ENCODE measurements at regions not wholly inside any gene's neighbourhood (a gene's known extent, or its start where the extent isn't known, plus 50 kb on each side); places are given as distances from the start of the nearest gene placed in this dataset.
A peak's percentile ranks its signal among the peaks of the same experiment; 100 is the strongest.

GRCh38 chr6:8279041-8279805 is 156.1 kb downstream of the SLC35B3 start:
- peak; percentile 91 for DNase-seq (ENCODE audit: low read depth)
- in situ Hi-C loops (cut with HindIII; ENCODE audit: low pct_unique_long_range_greater_than_20kb, low sequenced_read_pairs), result no loop called here

GRCh38 chr6:8278562-8278961 is 156.8 kb downstream of the SLC35B3 start:
- DNase-seq (ENCODE audit: low read depth), result peak; percentile 12
- in situ Hi-C loops (cut with HindIII; ENCODE audit: low pct_unique_long_range_greater_than_20kb, low sequenced_read_pairs), result no loop called here

GRCh38 chr6:8277769-8278168 is 157.6 kb downstream of the SLC35B3 start:
- no peak for DNase-seq (ENCODE audit: low read depth)
- in situ Hi-C loops (cut with HindIII; ENCODE audit: low pct_unique_long_range_greater_than_20kb, low sequenced_read_pairs), result no loop called here

- DNase-seq (ENCODE audit: low read depth), result no peak
- in situ Hi-C loops (cut with HindIII; ENCODE audit: low pct_unique_long_range_greater_than_20kb, low sequenced_read_pairs), result no loop called here
Measured at GRCh38 chr6:8276148-8276547, 159.2 kb downstream of the SLC35B3 start.

DNA sequence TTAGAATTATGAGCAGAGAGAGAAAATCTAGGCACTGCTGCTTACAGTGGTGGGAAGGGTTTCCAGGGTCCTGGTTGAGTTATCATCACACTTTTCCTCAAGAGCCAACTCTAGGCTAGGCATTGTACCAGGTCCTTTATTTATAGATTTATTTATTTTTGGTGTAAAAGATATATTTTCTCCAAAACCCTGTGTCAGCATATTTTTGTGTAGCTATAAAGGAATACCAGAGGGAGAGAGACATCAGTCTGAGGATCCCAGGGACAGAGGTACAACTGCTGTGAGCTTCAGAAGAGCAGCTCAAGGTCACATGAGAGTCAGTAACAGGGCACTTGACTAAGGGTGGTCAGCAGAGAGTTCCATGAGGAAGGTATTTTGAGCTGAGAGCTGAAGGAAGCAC is 159.7 kb downstream of the SLC35B3 start:
- in situ Hi-C loops (cut with HindIII; ENCODE audit: low pct_unique_long_range_greater_than_20kb, low sequenced_read_pairs), result no loop called here

GRCh38 chr6:8274226-8274625 is 161.1 kb downstream of the SLC35B3 start:
- no peak for DNase-seq (ENCODE audit: low read depth)
- in situ Hi-C loops (cut with HindIII; ENCODE audit: low pct_unique_long_range_greater_than_20kb, low sequenced_read_pairs), result no loop called here

More for the DNA sequence above, 159.7 kb downstream of the SLC35B3 start:
- no peak for DNase-seq (ENCODE audit: low read depth)

DNA sequence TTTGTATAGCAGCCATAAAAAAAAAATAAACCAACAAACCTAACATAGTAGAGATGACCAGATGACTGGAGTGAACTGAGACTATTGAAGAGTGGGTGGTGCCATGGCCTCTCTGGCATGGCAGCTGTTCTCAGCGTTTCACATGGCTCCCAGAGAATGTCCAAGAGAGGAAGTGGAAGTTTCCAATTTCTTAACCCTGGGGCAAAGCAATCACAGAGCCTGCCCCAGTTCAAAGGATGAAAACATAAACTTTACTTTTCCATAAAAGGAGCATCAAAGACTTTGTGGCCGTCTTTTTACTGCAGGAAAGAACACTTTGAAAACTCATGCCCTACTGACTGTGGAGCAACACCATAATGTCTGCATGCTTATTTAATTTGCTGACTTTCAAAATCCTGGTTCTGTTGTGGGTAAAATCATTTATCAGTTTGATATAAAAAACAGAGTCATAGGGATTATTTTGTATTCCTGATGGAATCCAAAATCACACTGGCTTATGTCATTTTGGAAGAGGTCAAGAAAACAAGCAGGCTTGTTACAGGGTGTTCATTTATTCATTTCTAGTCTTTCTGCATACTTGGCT is 165.4 kb downstream of the SLC35B3 start:
- DNase-seq (ENCODE audit: low read depth), result no peak
- in situ Hi-C loops (cut with HindIII; ENCODE audit: low pct_unique_long_range_greater_than_20kb, low sequenced_read_pairs), result no loop called here

- no peak for DNase-seq (ENCODE audit: low read depth)
- in situ Hi-C loops (cut with HindIII; ENCODE audit: low pct_unique_long_range_greater_than_20kb, low sequenced_read_pairs), result no loop called here
Measured at GRCh38 chr6:8269094-8269493, 166.3 kb downstream of the SLC35B3 start.

DNA sequence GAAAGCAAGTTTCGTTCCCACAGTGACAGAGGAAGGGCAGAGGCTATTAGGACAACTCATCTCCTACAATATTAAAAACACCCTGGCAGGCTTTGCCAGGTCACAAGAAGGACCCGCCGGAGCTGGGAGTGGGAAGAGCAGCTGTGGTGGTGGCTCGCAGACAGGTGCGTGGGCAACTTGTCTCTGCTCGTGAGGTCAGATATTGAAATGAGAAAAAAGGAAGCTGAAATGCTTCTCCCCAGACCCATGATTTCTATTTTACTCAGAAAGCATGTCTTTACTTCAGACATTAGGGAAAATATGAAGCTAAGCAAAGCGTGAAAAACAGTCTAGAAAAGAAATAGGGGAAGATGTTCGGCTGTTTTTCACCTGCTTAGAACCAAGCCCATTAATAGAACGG is 166.3 kb upstream of the EEF1E1 start:
- in situ Hi-C loops (cut with HindIII; ENCODE audit: low pct_unique_long_range_greater_than_20kb, low sequenced_read_pairs), result no loop called here
- DNase-seq (ENCODE audit: low read depth), result no peak

DNA sequence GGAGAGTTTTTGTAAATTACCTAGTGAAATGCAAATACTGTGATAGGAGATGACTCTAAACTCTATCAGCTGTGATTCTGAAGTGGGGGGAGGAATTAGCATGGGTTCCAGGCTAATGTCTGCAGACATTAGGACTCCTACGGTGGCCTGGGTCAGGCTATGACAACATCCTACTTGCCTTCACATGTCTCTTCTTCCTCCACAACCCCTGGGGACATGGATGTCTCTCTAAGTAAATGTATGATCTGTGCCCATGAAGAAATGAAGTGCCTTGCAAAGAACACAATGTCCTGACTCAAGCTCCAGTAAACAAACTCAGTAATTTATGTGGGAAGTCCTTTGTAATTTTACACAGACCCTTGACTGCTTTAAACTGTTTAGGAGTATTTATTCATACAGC is 165.8 kb upstream of the EEF1E1 start:
- in situ Hi-C loops (cut with HindIII; ENCODE audit: low pct_unique_long_range_greater_than_20kb, low sequenced_read_pairs), result no loop called here
- no peak for DNase-seq (ENCODE audit: low read depth)

DNA sequence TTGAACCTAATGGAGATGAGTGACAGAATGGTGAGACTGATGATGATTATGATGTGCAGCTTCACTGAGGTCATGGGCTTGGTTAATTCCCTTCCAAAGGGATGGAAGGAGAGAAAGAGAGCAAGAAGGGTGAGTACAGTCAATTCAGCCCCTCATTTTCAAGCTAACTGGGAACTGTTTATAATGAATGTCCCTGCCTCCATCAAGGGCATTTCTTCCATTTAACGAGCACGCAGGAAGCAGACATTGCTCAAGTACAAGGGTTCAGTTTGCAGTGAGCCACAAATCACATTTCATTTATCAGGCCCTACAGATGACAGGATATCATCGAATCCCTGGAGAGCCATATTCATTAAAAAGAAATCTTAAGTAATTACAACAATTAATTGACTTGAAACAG is 158.3 kb upstream of the EEF1E1 start:
- DNase-seq (ENCODE audit: low read depth), result no peak
- in situ Hi-C loops (cut with HindIII; ENCODE audit: low pct_unique_long_range_greater_than_20kb, low sequenced_read_pairs), result no loop called here

GRCh38 chr6:8246403-8246802 is 144.1 kb upstream of the EEF1E1 start:
- in situ Hi-C loops (cut with HindIII; ENCODE audit: low pct_unique_long_range_greater_than_20kb, low sequenced_read_pairs), result no loop called here
- no peak for DNase-seq (ENCODE audit: low read depth)

DNA sequence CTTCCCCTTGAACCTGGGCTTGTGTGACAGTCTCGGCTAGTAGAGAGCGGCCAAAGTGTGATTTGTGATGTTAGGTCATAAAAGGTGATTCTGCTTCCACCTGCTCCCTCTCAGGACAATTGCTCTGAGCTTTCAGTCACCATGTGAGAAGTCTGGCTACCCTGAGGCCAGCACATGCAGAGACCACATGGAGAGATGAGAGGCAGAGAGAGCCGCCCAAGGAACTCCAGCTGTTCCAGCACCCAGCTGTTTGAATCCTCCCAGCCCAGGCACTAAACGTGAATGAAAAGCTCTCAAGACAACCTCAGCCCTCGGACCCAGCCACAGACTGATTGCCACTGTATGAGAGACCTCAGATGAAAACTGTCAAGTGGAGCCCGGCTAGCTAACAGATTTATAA is 143.4 kb upstream of the EEF1E1 start:
- no peak for DNase-seq (ENCODE audit: low read depth)
- in situ Hi-C loops (cut with HindIII; ENCODE audit: low pct_unique_long_range_greater_than_20kb, low sequenced_read_pairs), result no loop called here

GRCh38 chr6:8243475-8243874 is 141.1 kb upstream of the EEF1E1 start:
- peak; percentile 64 for DNase-seq (ENCODE audit: low read depth)
- in situ Hi-C loops (cut with HindIII; ENCODE audit: low pct_unique_long_range_greater_than_20kb, low sequenced_read_pairs), result no loop called here

DNA sequence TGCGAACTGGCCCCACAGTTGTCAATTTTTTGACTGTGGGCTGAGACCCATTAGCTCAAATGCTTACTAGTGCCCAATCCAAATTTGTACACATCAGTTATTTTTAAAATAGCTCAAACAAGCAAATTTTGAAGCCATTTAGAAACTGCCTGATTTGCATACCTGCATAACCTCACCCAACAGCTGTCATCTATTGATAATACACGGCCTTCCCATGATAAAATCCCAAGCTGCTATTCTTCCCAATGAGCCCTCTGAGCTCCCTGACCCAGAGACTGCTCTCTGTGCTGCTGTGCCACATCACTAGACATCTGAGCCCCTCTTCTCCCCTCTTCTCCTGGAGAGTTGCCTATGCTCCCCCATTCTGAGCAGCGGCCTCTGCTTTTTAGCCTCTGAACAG is 140.5 kb upstream of the EEF1E1 start:
- DNase-seq (ENCODE audit: low read depth), result no peak
- in situ Hi-C loops (cut with HindIII; ENCODE audit: low pct_unique_long_range_greater_than_20kb, low sequenced_read_pairs), result no loop called here

DNA sequence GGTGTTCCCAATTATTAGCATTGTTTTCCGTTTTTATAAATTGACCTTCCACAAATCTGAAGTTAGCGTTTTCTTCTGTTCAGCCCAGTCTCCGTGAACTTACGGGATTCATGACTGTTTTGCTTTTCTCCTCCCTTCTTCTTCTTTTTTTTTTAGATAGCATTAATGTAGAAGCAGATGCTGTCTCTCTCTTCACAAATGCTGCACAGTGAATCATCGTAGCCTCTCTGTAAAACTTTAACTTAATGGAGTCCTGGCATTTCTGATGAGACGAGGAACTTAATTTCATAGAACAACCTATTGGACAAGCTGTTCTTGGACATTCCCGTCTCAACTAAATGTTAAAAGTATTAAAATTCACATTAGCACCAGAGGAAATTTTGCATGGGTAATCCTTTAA is 138.0 kb upstream of the EEF1E1 start:
- in situ Hi-C loops (cut with HindIII; ENCODE audit: low pct_unique_long_range_greater_than_20kb, low sequenced_read_pairs), result no loop called here
- peak; percentile 75 for DNase-seq (ENCODE audit: low read depth)

DNA sequence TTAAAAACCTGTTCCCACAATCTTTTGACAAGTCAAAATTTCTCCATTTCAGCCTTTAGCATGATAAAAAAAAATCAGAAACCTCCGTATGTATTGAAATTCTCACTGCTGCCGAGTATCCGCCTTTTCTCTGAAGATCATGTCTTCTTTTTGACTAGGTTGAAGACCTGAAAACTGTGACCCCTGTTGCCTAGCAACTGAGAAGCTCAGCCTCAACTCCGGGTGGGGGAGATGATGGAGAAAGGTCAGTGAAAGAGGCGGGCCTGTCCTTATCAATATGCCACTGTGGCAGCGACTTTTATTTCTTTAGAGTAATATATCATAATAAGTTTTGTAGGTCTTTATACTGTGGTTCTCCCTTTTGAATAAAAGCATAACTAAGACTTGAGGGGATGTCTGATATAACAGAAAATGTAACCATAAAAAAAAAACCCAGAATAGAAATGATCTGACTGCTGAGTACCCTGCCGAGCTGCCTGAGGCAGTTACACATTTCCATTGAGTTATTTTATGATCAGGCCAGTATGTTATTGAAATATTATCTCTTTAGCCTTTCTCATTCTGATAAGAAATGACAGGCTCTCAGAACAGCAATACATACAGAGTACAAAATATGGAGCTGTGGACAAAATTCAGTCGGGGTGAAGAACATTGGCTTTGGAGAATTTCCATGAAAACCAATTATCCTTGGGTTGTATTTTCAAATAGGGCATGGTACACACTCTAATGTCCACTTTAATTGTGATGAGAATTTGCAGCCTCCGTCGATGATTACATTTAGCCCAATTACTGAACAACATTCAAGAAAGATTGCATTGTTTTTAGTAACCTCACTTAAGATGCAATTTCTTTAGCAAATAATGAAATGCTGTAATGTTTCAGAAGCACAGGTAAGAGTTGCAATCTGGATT is 136.7 kb upstream of the EEF1E1 start:
- DNase-seq (ENCODE audit: low read depth), result no peak
- in situ Hi-C loops (cut with HindIII; ENCODE audit: low pct_unique_long_range_greater_than_20kb, low sequenced_read_pairs), result no loop called here

- DNase-seq (ENCODE audit: low read depth), result no peak
- in situ Hi-C loops (cut with HindIII; ENCODE audit: low pct_unique_long_range_greater_than_20kb, low sequenced_read_pairs), result no loop called here
Measured at GRCh38 chr6:8237668-8238067, 135.3 kb upstream of the EEF1E1 start.

DNA sequence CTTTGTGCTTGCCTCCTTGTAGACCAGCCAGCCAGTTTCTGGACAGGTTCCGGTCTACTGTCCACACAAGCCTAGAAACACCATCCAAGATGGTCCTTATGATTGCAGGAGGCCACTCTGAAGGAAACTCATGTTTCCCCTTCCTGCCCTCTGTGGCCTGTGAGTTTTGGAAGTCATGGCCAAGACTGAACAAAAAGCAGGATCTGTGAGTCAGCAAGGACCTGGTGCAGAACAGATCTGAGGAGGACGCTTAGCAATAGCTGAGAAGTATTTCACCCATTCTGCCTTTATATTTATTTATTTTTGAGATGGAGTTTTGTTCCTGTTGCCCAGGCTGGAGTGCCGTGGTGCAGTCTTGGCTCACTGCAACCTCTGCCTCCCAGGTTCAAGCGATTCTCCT is 134.6 kb upstream of the EEF1E1 start:
- in situ Hi-C loops (cut with HindIII; ENCODE audit: low pct_unique_long_range_greater_than_20kb, low sequenced_read_pairs), result no loop called here
- no peak for DNase-seq (ENCODE audit: low read depth)

Data from Caki2 (cell line).